ENCODE measurements at regions not wholly inside any gene's neighbourhood (a gene's known extent, or its start where the extent isn't known, plus 50 kb on each side); places are given as distances from the start of the nearest gene placed in this dataset.

GRCh38 chr7:111647881-111648280 is 85.6 kb upstream of the IMMP2L start:
- no peak for TF ChIP-seq POLR2A (IDR thresholded peaks at IDR 0.05; ENCODE audit: low read depth, low read length)
- no peak for TF ChIP-seq POLR2AphosphoS5 (IDR thresholded peaks at IDR 0.05; ENCODE audit: low read depth, low read length)
- no peak for TF ChIP-seq POU2F2 (IDR thresholded peaks at IDR 0.05; ENCODE audit: low read depth, low read length)
- TF ChIP-seq TAF1 (IDR thresholded peaks at IDR 0.05; ENCODE audit: low read depth, low read length), result no peak
- no peak for TF ChIP-seq SPI1 (IDR thresholded peaks at IDR 0.05; ENCODE audit: low read depth, low read length)
